GM23338 (cell line): ENCODE measurements at regions not wholly inside any gene's neighbourhood (a gene's known extent, or its start where the extent isn't known, plus 50 kb on each side); places are given as distances from the start of the nearest gene placed in this dataset.

ENCODE experiments used
- ATAC-seq: fragments of 200-7000 bp; cut with Tn5 transposase; 3 replicates; pipeline ENCODE4 v1.9.1; 2020
- DNase-seq: peaks from one replicate; pipeline ENCODE4 v3.0.0-alpha.2; 2015; ENCODE audit warnings: low spot score
- H2AFZ ChIP-seq: fragments of 200-600 bp; sonication (generic); 2 replicates; pipeline ENCODE4 v1.8.0; 2016; ENCODE audit warnings: antibody characterized with exemption, mild to moderate bottlenecking, moderate library complexity
- H3F3A ChIP-seq: fragments of 200-600 bp; sonication (generic); replicated peaks from 2 replicates; pipeline ENCODE4 v1.8.0; 2017; ENCODE audit warnings: antibody characterized with exemption, mixed run types, low read depth
- H3K27ac ChIP-seq: fragments of 200-600 bp; sonication (generic); 2 replicates; pipeline ENCODE4 v1.6.1; 2016; ENCODE audit warnings: low read depth
- H3K27me3 ChIP-seq: fragments of 200-600 bp; sonication (generic); 2 replicates; pipeline ENCODE4 v1.8.0; 2016; ENCODE audit warnings: mild to moderate bottlenecking, mixed run types, moderate library complexity; ENCODE audit not compliant: insufficient read depth
- H3K36me3 ChIP-seq: fragments of 200-600 bp; sonication (generic); 2 replicates; pipeline ENCODE4 v1.8.0; 2016; ENCODE audit warnings: mild to moderate bottlenecking; ENCODE audit not compliant: insufficient read depth
- H3K4me1 ChIP-seq: fragments of 200-600 bp; sonication (generic); 2 replicates; pipeline ENCODE4 v1.8.0; 2016; ENCODE audit warnings: mild to moderate bottlenecking, moderate library complexity; ENCODE audit not compliant: insufficient read depth
- H3K4me2 ChIP-seq: fragments of 200-600 bp; sonication (generic); 2 replicates; pipeline ENCODE4 v1.7.1; 2017; ENCODE audit warnings: mixed run types
- H3K4me3 ChIP-seq: fragments of 200-600 bp; sonication (generic); 2 replicates; pipeline ENCODE4 v1.6.1; 2016; ENCODE audit warnings: mixed run types
- H3K79me2 ChIP-seq: fragments of 200-600 bp; sonication (generic); replicated peaks from 2 replicates; pipeline ENCODE4 v1.8.0; 2017; ENCODE audit warnings: mild to moderate bottlenecking; ENCODE audit not compliant: insufficient read depth
- H3K9me2 ChIP-seq: fragments of 200-600 bp; sonication (generic); 2 replicates; pipeline ENCODE4 v1.8.0; 2017; ENCODE audit not compliant: insufficient read depth
- H4K20me1 ChIP-seq: fragments of 200-600 bp; sonication (generic); replicated peaks from 2 replicates; pipeline ENCODE4 v1.8.0; 2017; ENCODE audit warnings: mild to moderate bottlenecking; ENCODE audit not compliant: insufficient read depth
- H3K27ac Mint-ChIP-seq: 2 replicates; pipeline ENCODE4 v1.8.0; 2020; ENCODE audit warnings: inconsistent platforms, mild to moderate bottlenecking, moderate library complexity, mixed read lengths
- H3K27me3 Mint-ChIP-seq: 3 replicates; pipeline ENCODE4 v1.8.0; 2022; ENCODE audit warnings: low read depth, mild to moderate bottlenecking, moderate library complexity, mixed read lengths, inconsistent platforms; ENCODE audit not compliant: insufficient read depth, poor library complexity
- H3K36me3 Mint-ChIP-seq: 3 replicates; pipeline ENCODE4 v1.8.0; 2021; ENCODE audit warnings: low read depth, mild to moderate bottlenecking, inconsistent platforms, moderate library complexity, mixed read lengths
- H3K4me1 Mint-ChIP-seq: 3 replicates; pipeline ENCODE4 v1.8.0; 2020; ENCODE audit warnings: mild to moderate bottlenecking, inconsistent platforms, mixed read lengths
- H3K4me3 Mint-ChIP-seq: 3 replicates; pipeline ENCODE4 v1.8.0; 2021; ENCODE audit warnings: moderate library complexity, mild to moderate bottlenecking, inconsistent platforms, mixed read lengths
- H3K9me3 Mint-ChIP-seq: 3 replicates; pipeline ENCODE4 v1.8.0; 2020; ENCODE audit warnings: moderate library complexity, mild to moderate bottlenecking, inconsistent platforms, mixed read lengths
- CREB1 ChIP-seq: fragments of 250-450 bp; sonication (Bioruptor Pico); IDR thresholded peaks from 2 replicates; pipeline ENCODE4 v1.5.0; 2020; ENCODE audit warnings: low read depth, mild to moderate bottlenecking, moderate library complexity
- CTCF ChIP-seq, 2 experiments: fragments of 200-600 bp in 1 of 2; sonication (generic) in 1 of 2; conservative IDR thresholded peaks; 2 replicates each; pipeline versions ENCODE4 v1.5.1 to v1.6.1; 2016 to 2017; ENCODE audit warnings: antibody characterized with exemption in 2 of 2, low read depth in 2 of 2, mild to moderate bottlenecking in 2 of 2, moderate library complexity in 1 of 2
- ETS1 ChIP-seq: IDR thresholded peaks from 2 replicates; pipeline ENCODE4 v1.6.1; 2016; ENCODE audit warnings: antibody characterized with exemption
- EZH2 ChIP-seq: fragments of 200-600 bp; sonication (generic); IDR thresholded peaks from one replicate; pipeline ENCODE4 v1.8.0; 2017; ENCODE audit warnings: antibody characterized with exemption, mild to moderate bottlenecking, low read depth; ENCODE audit not compliant: unreplicated experiment
- EZH2phosphoT487 ChIP-seq: fragments of 200-600 bp; sonication (generic); IDR thresholded peaks from one replicate; pipeline ENCODE4 v1.8.1; 2018; ENCODE audit warnings: antibody characterized with exemption; ENCODE audit not compliant: unreplicated experiment
- JUNB ChIP-seq: IDR thresholded peaks from one replicate; pipeline ENCODE4 v1.6.1; 2016; ENCODE audit warnings: antibody characterized with exemption; ENCODE audit not compliant: unreplicated experiment
- NANOG ChIP-seq: IDR thresholded peaks from 2 replicates; pipeline ENCODE4 v1.6.1; 2016; ENCODE audit warnings: antibody characterized with exemption, borderline replicate concordance
- POLR2AphosphoS5 ChIP-seq: IDR thresholded peaks from 2 replicates; pipeline ENCODE4 v1.6.1; 2016; ENCODE audit warnings: antibody characterized with exemption, low read depth
- REST ChIP-seq: IDR thresholded peaks from one replicate; pipeline ENCODE4 v1.6.1; 2018; ENCODE audit warnings: antibody characterized with exemption; ENCODE audit not compliant: unreplicated experiment
- STAT1 ChIP-seq: IDR thresholded peaks from one replicate; pipeline ENCODE4 v1.6.1; 2016; ENCODE audit warnings: antibody characterized with exemption; ENCODE audit not compliant: unreplicated experiment
- ZNF114 ChIP-seq: fragments of 250-450 bp; sonication (Bioruptor Pico); IDR thresholded peaks from 2 replicates; pipeline ENCODE4 v1.5.0; 2020; ENCODE audit warnings: mild to moderate bottlenecking, moderate library complexity
- ZNF331 ChIP-seq: fragments of 250-450 bp; sonication (Bioruptor Pico); IDR thresholded peaks from 2 replicates; pipeline ENCODE4 v1.5.0; 2020; ENCODE audit warnings: low read depth, mild to moderate bottlenecking, moderate library complexity
- ZNF462 ChIP-seq: fragments of 250-450 bp; sonication (Bioruptor Pico); IDR thresholded peaks from 2 replicates; pipeline ENCODE4 v1.5.0; 2020; ENCODE audit warnings: mild to moderate bottlenecking, moderate library complexity

- Histone ChIP-seq H4K20me1 (no peaks in the 10 kb centered on the region), H3K27ac (no peak overlapping the region), H3K79me2 (no peaks in the 10 kb centered on the region), H3K36me3 (no peaks in the 10 kb centered on the region), H3K9me2 (no peaks in the 10 kb centered on the region), H3F3A (no peaks in the 10 kb centered on the region), H3K27me3 (no peaks in the 10 kb centered on the region), H3K4me1 (peaks cover 35% of the 10 kb centered on the region), H3K4me2 (no peak overlapping the region), H2AFZ (no peak overlapping the region), H3K4me3 (no peak overlapping the region)
- Mint-ChIP-seq H3K4me1 (peaks cover 50% of the 10 kb centered on the region), H3K27ac (no peak overlapping the region), H3K9me3 (no peaks in the 10 kb centered on the region), H3K27me3 (peaks cover 19% of the 10 kb centered on the region), H3K4me3 (no peak overlapping the region), H3K36me3 (no peaks in the 10 kb centered on the region; the same call in 2 of the 3 replicates)
- DNase-seq (no peak), ATAC-seq (no peak)
- TF ChIP-seq POLR2AphosphoS5 (no peak), ZNF331 (CRISPR knock-in tag) (no peak), REST (no peak), JUNB (no peak), ETS1 (no peak), NANOG (no peak), EZH2 (no peak), ZNF462 (CRISPR knock-in tag) (no peak), CREB1 (CRISPR knock-in tag) (no peak), STAT1 (no peak), ZNF114 (no peak), CTCF (conservative IDR thresholded peaks at IDR 0.05; ENCODE audit: low read depth in 2 of 2) (no peak), EZH2phosphoT487 (no peak)
These were observed 104.6 kb downstream of the LSM3 start for GRCh38 chr3:14283092-14283812.
